Common myeloid progenitor, CD34-positive (primary cell): ENCODE measurements at regions not wholly inside any gene's neighbourhood (a gene's known extent, or its start where the extent isn't known, plus 50 kb on each side); places are given as distances from the start of the nearest gene placed in this dataset.

Experiments used
- CTCF ChIA-PET: fragments of 350-600 bp; sonication (Branson Sonifier 250); formaldehyde crosslinking; loops from one replicate; lab custom pipeline; 2021; ENCODE audit warnings: antibody characterized with exemption; lab: Charles Lee
- POLR2A ChIA-PET: fragments of 350-600 bp; sonication (Branson Sonifier 250); formaldehyde crosslinking; loops from one replicate; lab custom pipeline; 2021; ENCODE audit warnings: antibody characterized with exemption; lab: Charles Lee
- DNase-seq, 3 donors: peaks; one replicate each; pipeline versions ENCODE4 v3.0.0 to v3.0.0-alpha.2; 2013
- H3K27ac ChIP-seq, 2 experiments: 1 replicate in 1 of 2; 2 replicates in 1 of 2; pipeline ENCODE4 v1.7.0; 2013; ENCODE audit warnings: inconsistent platforms in 2 of 2, low read length in 2 of 2, mild to moderate bottlenecking in 2 of 2, low read depth in 1 of 2, moderate library complexity in 1 of 2; ENCODE audit not compliant: severe bottlenecking in 2 of 2, insufficient read depth in 1 of 2, poor library complexity in 1 of 2
- H3K27me3 ChIP-seq, 5 experiments: replicated peaks in 2 of 5; 1 replicate in 3 of 5; 2 replicates in 2 of 5; pipeline versions ENCODE4 v1.6.1 to v1.7.0; 2013; ENCODE audit warnings: low read length in 4 of 5, mild to moderate bottlenecking in 2 of 5, moderate library complexity in 2 of 5, inconsistent platforms in 1 of 5; ENCODE audit not compliant: insufficient read depth in 5 of 5, control insufficient read depth in 4 of 5
- H3K36me3 ChIP-seq, 4 experiments: 1 replicate in 2 of 4; 2 replicates in 2 of 4; pipeline versions ENCODE4 v1.6.1 to v1.7.0; 2013; ENCODE audit warnings: low read length in 3 of 4, control low read depth in 1 of 4, mild to moderate bottlenecking in 1 of 4; ENCODE audit not compliant: control insufficient read depth in 4 of 4, insufficient read depth in 4 of 4
- H3K4me1 ChIP-seq, 4 experiments: 1 replicate in 3 of 4; 2 replicates in 1 of 4; pipeline versions ENCODE4 v1.6.1 to v1.7.1; 2013; ENCODE audit warnings: low read length in 3 of 4, mild to moderate bottlenecking in 3 of 4, control low read depth in 1 of 4, inconsistent platforms in 1 of 4, moderate library complexity in 1 of 4; ENCODE audit not compliant: control insufficient read depth in 4 of 4, insufficient read depth in 4 of 4; ENCODE audit errors: control extremely low read depth in 1 of 4
- H3K4me3 ChIP-seq, 7 experiments: 1 replicate in 4 of 7; 2 replicates in 3 of 7; pipeline versions ENCODE4 v1.5.1 to v1.7.0; 2013; ENCODE audit warnings: mild to moderate bottlenecking in 7 of 7, low read length in 6 of 7, moderate library complexity in 6 of 7, inconsistent platforms in 2 of 7, low read depth in 2 of 7, control low read depth in 1 of 7; ENCODE audit not compliant: insufficient read depth in 4 of 7, control insufficient read depth in 1 of 7; ENCODE audit errors: extremely low read depth in 1 of 7
- H3K9me3 ChIP-seq, 5 experiments: 1 replicate in 4 of 5; 2 replicates in 1 of 5; pipeline versions ENCODE4 v1.6.1 to v1.7.1; 2013; ENCODE audit warnings: low read length in 4 of 5, mild to moderate bottlenecking in 2 of 5, inconsistent platforms in 1 of 5, low read depth in 1 of 5, moderate library complexity in 1 of 5; ENCODE audit not compliant: control insufficient read depth in 4 of 5, insufficient read depth in 2 of 5; ENCODE audit errors: control extremely low read depth in 1 of 5
- WGBS: methylation state at CpG from one replicate; pipeline ENCODE4 v1.1.5; 2013; ENCODE audit not compliant: insufficient coverage; 5-methylcytosine and 5-hydroxymethylcytosine counted together

DNA sequence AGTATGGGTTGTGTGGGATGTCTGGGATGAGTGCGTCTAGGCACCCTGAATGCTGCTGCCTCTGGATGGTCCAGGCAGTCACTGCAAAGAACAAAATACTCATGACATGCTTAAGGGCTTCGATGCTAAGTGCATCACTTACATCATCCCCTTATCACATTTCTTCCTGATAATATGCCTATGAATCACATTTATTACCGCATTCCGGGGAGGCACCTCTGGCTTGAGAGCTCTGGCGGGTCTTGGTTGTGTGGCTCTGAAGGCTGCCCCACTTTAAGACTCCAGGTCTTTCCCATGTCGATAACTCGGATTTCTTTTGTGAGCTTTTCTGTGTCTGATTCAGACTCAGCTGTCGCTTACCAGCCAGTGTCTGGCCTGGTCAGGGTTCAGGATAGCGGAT lies 1126.4 kb downstream of the TBC1D22A start:
- no peak for DNase-seq
- Histone ChIP-seq H3K27me3 (peaks cover 0 to 3% (median 0%) of the 10 kb centered on the region in 5 experiments), H3K27ac (no peak overlapping the region), H3K36me3 (no peaks in the 10 kb centered on the region), H3K9me3 (peaks cover 0 to 9% (median under 1%) of the 10 kb centered on the region in 5 experiments), H3K4me1 (no peaks in the 10 kb centered on the region), H3K4me3 (no peak overlapping the region)
- WGBS, result 94% methylated on average over 8 of the region's 9 CpGs
- ChIA-PET CTCF (no interaction called here), POLR2A (no interaction called here)

DNA sequence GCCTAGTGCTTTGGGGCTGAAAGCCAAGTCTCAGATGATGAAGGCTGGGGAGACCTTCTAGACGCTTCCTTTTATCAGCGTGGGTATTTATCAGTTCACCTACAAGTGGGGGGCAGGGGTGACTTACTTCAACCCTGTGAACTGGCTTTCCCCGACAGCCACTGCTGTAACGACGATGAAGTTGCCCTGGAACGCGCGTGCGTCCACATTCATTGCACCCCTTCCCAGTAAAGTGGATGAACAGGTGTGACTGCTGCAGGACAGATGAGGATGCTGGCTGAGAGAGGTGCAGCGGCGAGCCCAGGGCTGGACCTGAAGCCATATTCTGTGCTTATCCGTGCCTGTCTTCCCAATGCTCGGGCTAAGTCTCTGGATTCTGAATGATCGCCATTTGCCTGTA lies 1122.3 kb downstream of the TBC1D22A start:
- POLR2A ChIA-PET, result no interaction called here
- DNase-seq, result no peak
- WGBS, result 98% methylated on average over 12 of the region's 14 CpGs
- Histone ChIP-seq H3K4me1 (no peaks in the 10 kb centered on the region), H3K27me3 (peaks cover 0 to 4% (median 1%) of the 10 kb centered on the region in 5 experiments), H3K36me3 (no peaks in the 10 kb centered on the region), H3K4me3 (no peak overlapping the region), H3K27ac (no peak overlapping the region), H3K9me3 (peaks cover 0 to 4% (median 0%) of the 10 kb centered on the region in 5 experiments)
- CTCF ChIA-PET, result no interaction called here

DNA sequence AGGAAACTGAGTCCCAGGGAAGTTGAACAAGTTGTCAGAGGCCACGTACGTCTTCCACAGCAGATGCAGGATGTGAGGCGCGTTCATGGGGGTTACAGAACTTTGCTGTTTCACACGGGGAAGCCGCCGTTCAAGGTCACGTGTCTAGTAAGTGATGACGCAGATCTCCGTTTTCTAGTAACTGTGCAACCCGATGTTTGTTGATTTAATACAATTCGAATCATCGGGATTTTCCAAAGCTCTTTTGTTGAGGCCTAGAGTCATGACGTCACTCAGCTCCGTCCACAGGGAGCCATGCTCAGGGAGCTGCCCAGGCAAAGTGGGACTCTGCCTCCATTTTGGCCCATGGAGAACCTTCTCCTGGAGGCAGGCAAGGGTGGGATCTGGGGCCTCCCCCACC lies 1121.8 kb downstream of the TBC1D22A start:
- Histone ChIP-seq H3K4me1 (no peaks in the 10 kb centered on the region), H3K4me3 (no peak overlapping the region), H3K9me3 (no peaks in the 10 kb centered on the region), H3K27ac (no peak overlapping the region), H3K27me3 (peaks cover 0 to 4% (median 1%) of the 10 kb centered on the region in 5 experiments), H3K36me3 (no peaks in the 10 kb centered on the region)
- CTCF ChIA-PET, result no interaction called here
- POLR2A ChIA-PET, result no interaction called here
- DNase-seq, result no peak
- WGBS, result 96% methylated on average over 14 of the region's 15 CpGs

DNA sequence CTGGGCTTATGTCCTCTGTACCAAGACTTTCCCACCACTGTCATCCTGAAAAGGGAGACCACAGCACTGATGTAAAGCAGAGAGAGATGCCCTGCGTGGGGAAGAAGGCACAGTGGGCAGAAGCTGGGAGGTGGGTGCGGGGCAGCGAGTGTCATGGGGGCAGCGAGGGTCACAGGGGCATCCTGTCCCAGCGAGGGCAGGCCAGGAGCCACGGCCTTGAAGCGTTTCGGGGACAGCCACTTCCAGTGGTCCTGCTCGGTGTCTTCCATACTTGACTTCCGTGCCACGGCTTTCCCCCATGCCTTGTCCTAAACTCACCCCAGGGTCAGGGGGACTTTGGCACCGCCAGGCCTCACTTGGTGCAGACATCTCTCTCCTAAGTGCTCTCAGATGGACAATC lies 1121.3 kb downstream of the TBC1D22A start:
- no peak for DNase-seq
- no peaks in the 10 kb centered on the region for H3K4me1 ChIP-seq
- ChIA-PET CTCF (no interaction called here), POLR2A (no interaction called here)
- no peak overlapping the region for H3K4me3 ChIP-seq
- H3K9me3 ChIP-seq, result no peaks in the 10 kb centered on the region
- H3K27ac ChIP-seq, result no peak overlapping the region
- H3K27me3 ChIP-seq, result peaks cover 0 to 4% (median 1%) of the 10 kb centered on the region in 5 experiments
- WGBS, result 96% methylated on average over 12 of the region's 12 CpGs
- no peaks in the 10 kb centered on the region for H3K36me3 ChIP-seq

DNA sequence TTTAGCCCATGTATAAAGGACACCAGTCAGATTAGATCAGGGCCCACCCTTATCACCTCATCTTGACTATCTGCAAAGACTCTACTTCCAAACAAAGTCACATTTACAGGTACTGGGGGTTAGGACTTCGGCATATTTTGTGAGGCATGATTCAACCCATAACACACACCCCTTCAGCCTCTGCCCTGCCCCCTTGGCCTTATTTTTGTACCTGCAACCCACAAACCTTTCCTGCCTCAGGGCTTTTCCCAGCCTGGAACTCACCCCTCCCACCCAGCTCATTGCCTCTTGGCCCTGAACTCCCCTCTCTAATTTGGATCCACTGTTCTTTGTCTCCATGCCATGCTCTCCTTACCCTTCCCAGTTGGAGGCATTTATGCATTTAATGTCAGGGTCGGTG lies 1116.9 kb downstream of the TBC1D22A start:
- H3K9me3 ChIP-seq, result no peaks in the 10 kb centered on the region
- WGBS, result 85% methylated on average over 2 of the region's 2 CpGs
- H3K27me3 ChIP-seq, result peaks cover 0 to 6% (median 4%) of the 10 kb centered on the region in 5 experiments
- no peaks in the 10 kb centered on the region for H3K36me3 ChIP-seq
- H3K4me1 ChIP-seq, result no peaks in the 10 kb centered on the region
- H3K4me3 ChIP-seq, result no peak overlapping the region
- POLR2A ChIA-PET, result no interaction called here
- H3K27ac ChIP-seq, result no peak overlapping the region
- no peak for DNase-seq
- CTCF ChIA-PET, result no interaction called here

DNA sequence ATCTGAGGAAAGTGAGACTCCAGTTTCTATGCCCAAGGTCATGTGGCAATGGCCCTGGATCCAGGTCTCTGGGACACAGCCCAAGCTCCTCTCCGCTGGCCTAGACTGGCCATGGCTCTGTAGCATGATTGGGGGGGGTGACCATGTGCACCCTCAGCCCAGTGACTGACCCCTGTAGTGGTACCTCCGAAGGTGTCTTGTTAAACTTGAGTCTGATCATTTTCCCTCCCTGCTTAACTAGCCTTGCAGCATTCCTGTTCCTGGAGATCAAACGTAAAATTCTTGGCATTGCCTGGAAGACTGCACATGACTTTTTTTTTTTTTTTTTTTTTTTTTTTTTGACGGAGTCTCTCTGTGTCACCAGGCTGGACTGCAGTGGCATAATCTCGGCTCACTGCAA lies 1116.0 kb downstream of the TBC1D22A start:
- ChIA-PET CTCF (no interaction called here), POLR2A (no interaction called here)
- 91% methylated on average over 4 of the region's 5 CpGs for WGBS
- Histone ChIP-seq H3K4me3 (no peak overlapping the region), H3K9me3 (no peaks in the 10 kb centered on the region), H3K36me3 (no peaks in the 10 kb centered on the region), H3K4me1 (no peaks in the 10 kb centered on the region), H3K27me3 (peaks cover 0 to 8% (median 4%) of the 10 kb centered on the region in 5 experiments), H3K27ac (no peak overlapping the region)
- DNase-seq, result no peak

DNA sequence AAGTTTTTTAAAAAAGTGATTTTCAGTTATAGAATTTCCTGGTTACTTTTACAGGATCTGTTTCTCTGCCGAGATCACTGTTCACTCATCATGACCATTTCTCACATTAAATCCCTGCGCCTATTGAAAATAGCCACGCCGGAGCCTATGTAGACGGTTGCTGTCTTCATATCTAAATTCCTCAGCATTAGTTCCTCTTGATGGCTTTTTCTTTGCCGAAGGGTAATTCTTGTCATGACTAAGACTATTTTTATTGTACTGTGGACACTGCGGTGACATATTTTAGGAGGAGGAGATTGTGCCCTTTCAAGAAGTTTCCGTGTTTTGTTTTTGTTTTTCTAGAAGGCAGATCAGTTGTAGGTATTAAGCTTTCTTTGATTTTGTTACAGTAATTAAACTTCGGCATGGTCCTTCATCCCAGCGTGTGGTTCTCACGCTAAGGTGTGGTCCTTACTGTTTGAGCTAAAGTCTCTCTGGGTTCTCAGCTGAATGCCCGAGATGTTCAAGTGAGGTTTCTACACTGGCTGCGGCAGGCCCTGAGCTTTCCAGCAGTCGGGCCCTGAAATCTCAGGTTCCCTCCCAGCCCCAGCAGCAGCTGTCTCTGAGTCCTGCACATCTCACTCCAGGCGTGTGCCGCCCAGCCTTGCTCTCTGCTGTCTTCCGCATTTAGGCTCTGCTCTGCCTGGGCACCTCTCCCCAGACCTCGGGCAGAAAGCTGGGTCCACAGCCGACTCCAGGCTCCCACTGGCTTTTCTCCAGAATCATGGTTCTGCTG lies 1110.5 kb downstream of the TBC1D22A start:
- Histone ChIP-seq H3K36me3 (no peaks in the 10 kb centered on the region), H3K27me3 (peaks cover 0 to 6% (median 3%) of the 10 kb centered on the region in 5 experiments), H3K4me1 (no peaks in the 10 kb centered on the region), H3K27ac (no peak overlapping the region), H3K4me3 (no peak overlapping the region), H3K9me3 (peaks cover 0 to 8% (median 0%) of the 10 kb centered on the region in 5 experiments)
- 98% methylated on average over 19 of the region's 19 CpGs for WGBS
- no peak for DNase-seq
- ChIA-PET POLR2A (no interaction called here), CTCF (no interaction called here)
